ENCODE measurements at regions not wholly inside any gene's neighbourhood (a gene's known extent, or its start where the extent isn't known, plus 50 kb on each side); places are given as distances from the start of the nearest gene placed in this dataset.

DNA sequence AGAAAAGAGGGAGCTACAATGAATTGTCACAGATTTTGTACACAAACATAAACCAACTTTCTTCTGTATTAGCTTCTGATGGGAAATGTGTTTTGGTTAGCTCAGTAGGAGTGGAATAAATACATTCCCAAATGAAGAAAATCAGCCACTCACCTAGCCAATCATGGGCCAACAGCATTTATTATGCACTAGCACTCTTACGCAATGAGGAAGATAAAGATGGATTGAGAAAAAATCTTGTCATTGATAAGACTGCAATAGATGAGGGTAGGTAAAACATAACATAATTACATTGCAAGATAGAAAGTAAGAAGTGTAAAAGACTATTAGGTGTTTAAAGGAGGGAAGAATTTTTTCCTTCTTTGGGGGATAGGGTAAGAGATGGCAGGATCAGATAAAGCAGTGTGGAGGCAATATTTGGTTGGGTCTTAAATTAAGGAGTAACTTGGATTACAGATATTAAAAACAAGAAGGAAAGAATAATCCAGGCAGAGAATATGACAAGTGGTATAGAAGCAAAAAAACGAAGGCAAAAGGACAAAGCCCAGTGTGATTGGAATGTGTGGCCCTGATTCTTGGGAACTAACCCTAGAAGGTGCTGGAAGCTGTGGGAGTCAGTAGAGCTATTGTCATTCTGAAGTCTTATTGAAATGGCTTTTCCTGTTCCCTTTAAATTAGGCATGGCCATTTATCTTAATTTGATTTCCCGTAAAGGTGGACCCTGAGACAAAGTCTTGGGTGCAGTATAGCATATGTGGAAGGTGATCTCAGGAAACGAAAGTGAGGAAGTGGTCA, 208.4 kb upstream of the MEX3C start:
- Histone ChIP-seq H3K4me1 (ENCODE audit: control insufficient read depth in 1 of 2, insufficient read depth in 2 of 2, low read length in 2 of 2) (no peaks in the 10 kb centered on the region), H3K27ac (ENCODE audit: low read depth, low read length) (no peak overlapping the region), H3K4me3 (replicated peaks in 1 of 2; ENCODE audit: low read depth in 1 of 2, low read length in 2 of 2) (no peak overlapping the region), H3K9ac (ENCODE audit: low read length) (no peak overlapping the region), H3K9me2 (ENCODE audit: insufficient read depth) (no peaks in the 10 kb centered on the region), H3K27me3 (ENCODE audit: insufficient read depth, low read length) (no peaks in the 10 kb centered on the region), H3K36me3 (ENCODE audit: control insufficient read depth in 1 of 2, insufficient read depth in 2 of 2, low read length in 2 of 2) (no peaks in the 10 kb centered on the region), H3K4me2 (ENCODE audit: low read length) (no peak overlapping the region), H3K9me3 (ENCODE audit: control insufficient read depth in 1 of 2, insufficient read depth in 1 of 2, low read depth in 1 of 2, low read length in 2 of 2) (no peaks in the 10 kb centered on the region), H2AFZ (ENCODE audit: low read depth, low read length, poor library complexity, severe bottlenecking) (no peak overlapping the region), H4K20me1 (ENCODE audit: insufficient read depth) (no peaks in the 10 kb centered on the region), H3K79me2 (ENCODE audit: insufficient read depth, low read length) (no peaks in the 10 kb centered on the region)
- intact Hi-C loops (cut with micrococcal nuclease), result no loop called here
- no peak for ATAC-seq
- BruUV-seq (replicated peaks), result no TSS peak
- no peak for DNase-seq (ENCODE audit: low read depth, low spot score)
- TF ChIP-seq POLR2AphosphoS5 (IDR thresholded peaks at IDR 0.05; ENCODE audit: low read depth, low read length) (no peak), POLR2A (IDR thresholded peaks at IDR 0.05; ENCODE audit: borderline replicate concordance, extremely low read depth, insufficient read depth, insufficient read length) (no peak), SP1 (IDR thresholded peaks at IDR 0.05; ENCODE audit: low read depth) (no peak), RAD21 (IDR thresholded peaks at IDR 0.05; ENCODE audit: low read depth) (no peak)
- ChIA-PET RAD21 (ENCODE audit: low non-redundant PET in 1 of 2, low total read pairs in 2 of 2, uncharacterized antibody in 2 of 2, unreplicated experiment in 2 of 2) (no interaction called here), POLR2A (no interaction called here), CTCF (no interaction called here)

- no peaks in the 10 kb centered on the region for H3K79me2 ChIP-seq (ENCODE audit: insufficient read depth, low read length)
- TF ChIP-seq JUND (IDR thresholded peaks at IDR 0.05) (no peak), YY1 (IDR thresholded peaks at IDR 0.05; ENCODE audit: extremely low read depth, insufficient replicate concordance, low read depth, low read length) (no peak), RAD21 (IDR thresholded peaks at IDR 0.05; ENCODE audit: low read depth) (no peak), EGR1 (IDR thresholded peaks at IDR 0.05; ENCODE audit: low read depth) (no peak), ATF3 (IDR thresholded peaks at IDR 0.05) (no peak), EZH2phosphoT487 (IDR thresholded peaks at IDR 0.05; ENCODE audit: borderline replicate concordance) (no peak), ZFX (IDR thresholded peaks at IDR 0.05) (no peak), CBX3 (IDR thresholded peaks at IDR 0.05; ENCODE audit: low read depth) (no peak)
- TF ChIP-seq, protein P1, sequence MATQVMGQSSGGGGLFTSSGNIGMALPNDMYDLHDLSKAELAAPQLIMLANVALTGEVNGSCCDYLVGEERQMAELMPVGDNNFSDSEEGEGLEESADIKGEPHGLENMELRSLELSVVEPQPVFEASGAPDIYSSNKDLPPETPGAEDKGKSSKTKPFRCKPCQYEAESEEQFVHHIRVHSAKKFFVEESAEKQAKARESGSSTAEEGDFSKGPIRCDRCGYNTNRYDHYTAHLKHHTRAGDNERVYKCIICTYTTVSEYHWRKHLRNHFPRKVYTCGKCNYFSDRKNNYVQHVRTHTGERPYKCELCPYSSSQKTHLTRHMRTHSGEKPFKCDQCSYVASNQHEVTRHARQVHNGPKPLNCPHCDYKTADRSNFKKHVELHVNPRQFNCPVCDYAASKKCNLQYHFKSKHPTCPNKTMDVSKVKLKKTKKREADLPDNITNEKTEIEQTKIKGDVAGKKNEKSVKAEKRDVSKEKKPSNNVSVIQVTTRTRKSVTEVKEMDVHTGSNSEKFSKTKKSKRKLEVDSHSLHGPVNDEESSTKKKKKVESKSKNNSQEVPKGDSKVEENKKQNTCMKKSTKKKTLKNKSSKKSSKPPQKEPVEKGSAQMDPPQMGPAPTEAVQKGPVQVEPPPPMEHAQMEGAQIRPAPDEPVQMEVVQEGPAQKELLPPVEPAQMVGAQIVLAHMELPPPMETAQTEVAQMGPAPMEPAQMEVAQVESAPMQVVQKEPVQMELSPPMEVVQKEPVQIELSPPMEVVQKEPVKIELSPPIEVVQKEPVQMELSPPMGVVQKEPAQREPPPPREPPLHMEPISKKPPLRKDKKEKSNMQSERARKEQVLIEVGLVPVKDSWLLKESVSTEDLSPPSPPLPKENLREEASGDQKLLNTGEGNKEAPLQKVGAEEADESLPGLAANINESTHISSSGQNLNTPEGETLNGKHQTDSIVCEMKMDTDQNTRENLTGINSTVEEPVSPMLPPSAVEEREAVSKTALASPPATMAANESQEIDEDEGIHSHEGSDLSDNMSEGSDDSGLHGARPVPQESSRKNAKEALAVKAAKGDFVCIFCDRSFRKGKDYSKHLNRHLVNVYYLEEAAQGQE (IDR thresholded peaks at IDR 0.05; ENCODE audit: low read depth), result no peak
- TF ChIP-seq, protein P2, sequence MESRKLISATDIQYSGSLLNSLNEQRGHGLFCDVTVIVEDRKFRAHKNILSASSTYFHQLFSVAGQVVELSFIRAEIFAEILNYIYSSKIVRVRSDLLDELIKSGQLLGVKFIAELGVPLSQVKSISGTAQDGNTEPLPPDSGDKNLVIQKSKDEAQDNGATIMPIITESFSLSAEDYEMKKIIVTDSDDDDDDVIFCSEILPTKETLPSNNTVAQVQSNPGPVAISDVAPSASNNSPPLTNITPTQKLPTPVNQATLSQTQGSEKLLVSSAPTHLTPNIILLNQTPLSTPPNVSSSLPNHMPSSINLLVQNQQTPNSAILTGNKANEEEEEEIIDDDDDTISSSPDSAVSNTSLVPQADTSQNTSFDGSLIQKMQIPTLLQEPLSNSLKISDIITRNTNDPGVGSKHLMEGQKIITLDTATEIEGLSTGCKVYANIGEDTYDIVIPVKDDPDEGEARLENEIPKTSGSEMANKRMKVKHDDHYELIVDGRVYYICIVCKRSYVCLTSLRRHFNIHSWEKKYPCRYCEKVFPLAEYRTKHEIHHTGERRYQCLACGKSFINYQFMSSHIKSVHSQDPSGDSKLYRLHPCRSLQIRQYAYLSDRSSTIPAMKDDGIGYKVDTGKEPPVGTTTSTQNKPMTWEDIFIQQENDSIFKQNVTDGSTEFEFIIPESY (IDR thresholded peaks at IDR 0.05; ENCODE audit: extremely low read depth, insufficient replicate concordance, low read length), result no peak
- no peaks in the 10 kb centered on the region for H3K9me2 ChIP-seq (ENCODE audit: insufficient read depth)
- no peak overlapping the region for H2AFZ ChIP-seq (ENCODE audit: low read depth, low read length, poor library complexity, severe bottlenecking)
- POLR2A ChIA-PET, result no interaction called here
- H3K9ac ChIP-seq (ENCODE audit: low read length), result no peak overlapping the region
- H3K4me2 ChIP-seq (ENCODE audit: low read length), result no peak overlapping the region
- no TSS peak for BruUV-seq (replicated peaks)
- H3K9me3 ChIP-seq (ENCODE audit: control insufficient read depth in 1 of 2, insufficient read depth in 1 of 2, low read depth in 1 of 2, low read length in 2 of 2), result no peaks in the 10 kb centered on the region
- intact Hi-C loops (cut with micrococcal nuclease), result no loop called here
- CTCF ChIA-PET, result interaction anchor here (1.8 kb wide), 1 partner anchor 33 kb away, joined by 3 read pairs; no protein-coding TSS in a partner anchor
- no peak overlapping the region for H3K4me3 ChIP-seq (replicated peaks in 1 of 2; ENCODE audit: low read depth in 1 of 2, low read length in 2 of 2)
- H3K27ac ChIP-seq (ENCODE audit: low read depth, low read length), result no peak overlapping the region
- no peak for DNase-seq (ENCODE audit: low read depth, low spot score)
- no peaks in the 10 kb centered on the region for H4K20me1 ChIP-seq (ENCODE audit: insufficient read depth)
- no peak for ATAC-seq
- H3K36me3 ChIP-seq (ENCODE audit: control insufficient read depth in 1 of 2, insufficient read depth in 2 of 2, low read length in 2 of 2), result no peaks in the 10 kb centered on the region
- RAD21 ChIA-PET (ENCODE audit: low non-redundant PET in 1 of 2, low total read pairs in 2 of 2, uncharacterized antibody in 2 of 2, unreplicated experiment in 2 of 2), result no interaction called here
- H3K27me3 ChIP-seq (ENCODE audit: insufficient read depth, low read length), result no peaks in the 10 kb centered on the region
- no peaks in the 10 kb centered on the region for H3K4me1 ChIP-seq (ENCODE audit: control insufficient read depth in 1 of 2, insufficient read depth in 2 of 2, low read length in 2 of 2)
These were observed 220.4 kb upstream of the MEX3C start for GRCh38 chr18:51417643-51418483.

Data from HCT116 (cell line).